Retinal pigment epithelial cell (primary cell): ENCODE measurements at regions not wholly inside any gene's neighbourhood (a gene's known extent, or its start where the extent isn't known, plus 50 kb on each side); places are given as distances from the start of the nearest gene placed in this dataset.
"Not testable (repeated sequence)": the region's sequence is repeated elsewhere in the genome, so short reads cannot be mapped to it uniquely, and the experiment has no call there.

Experiments used
- DNase-seq: peaks from one replicate; pipeline ENCODE4 v3.0.0-alpha.2; 2010; ENCODE audit warnings: low read depth
- H3K4me3 ChIP-seq: 2 replicates; pipeline ENCODE4 v1.5.1; 2011; ENCODE audit warnings: mild to moderate bottlenecking, low read length, control low read depth, moderate library complexity
- CTCF ChIP-seq: conservative IDR thresholded peaks from 2 replicates; pipeline ENCODE4 v1.5.1; 2011; ENCODE audit warnings: low read depth, low read length, control low read depth, inconsistent platforms

GRCh38 chr11:22082788-22083187 is 110.1 kb upstream of the ANO5 start:
- TF ChIP-seq CTCF, result no peak
- no peak for DNase-seq
- H3K4me3 ChIP-seq, result no peak overlapping the region

- H3K4me3 ChIP-seq, result no peak overlapping the region
- TF ChIP-seq CTCF, result no peak
- no peak for DNase-seq
These were observed 108.8 kb upstream of the ANO5 start for GRCh38 chr11:22084056-22084455.

GRCh38 chr11:22084564-22084963 is 108.3 kb upstream of the ANO5 start:
- no peak for TF ChIP-seq CTCF
- no peak overlapping the region for H3K4me3 ChIP-seq
- no peak for DNase-seq

- no peak for TF ChIP-seq CTCF
- H3K4me3 ChIP-seq, result no peak overlapping the region
- DNase-seq, result no peak
These were observed 103.3 kb upstream of the ANO5 start for GRCh38 chr11:22089609-22090008.

- no peak for TF ChIP-seq CTCF
- DNase-seq, result no peak
- H3K4me3 ChIP-seq, result no peak overlapping the region
These were observed 86.3 kb upstream of the ANO5 start for GRCh38 chr11:22106566-22106965.

GRCh38 chr11:22115470-22116029 is 77.3 kb upstream of the ANO5 start:
- no peak for DNase-seq
- H3K4me3 ChIP-seq, result no peak overlapping the region
- TF ChIP-seq CTCF, result no peak

GRCh38 chr11:22127981-22128380 is 64.9 kb upstream of the ANO5 start:
- H3K4me3 ChIP-seq, DNase-seq: not testable (repeated sequence)
